GM19463 (cell line): ENCODE measurements at regions not wholly inside any gene's neighbourhood (a gene's known extent, or its start where the extent isn't known, plus 50 kb on each side); places are given as distances from the start of the nearest gene placed in this dataset.
"Not testable (repeated sequence)": the region's sequence is repeated elsewhere in the genome, so short reads cannot be mapped to it uniquely, and the experiment has no call there.

Experiments used
- ATAC-seq: cut with Tn5 transposase; IDR thresholded peaks from one replicate; pipeline ENCODE4 v1.9.1; 2021; ENCODE audit warnings: mild to moderate bottlenecking, moderate library complexity; ENCODE audit not compliant: unreplicated experiment

DNA sequence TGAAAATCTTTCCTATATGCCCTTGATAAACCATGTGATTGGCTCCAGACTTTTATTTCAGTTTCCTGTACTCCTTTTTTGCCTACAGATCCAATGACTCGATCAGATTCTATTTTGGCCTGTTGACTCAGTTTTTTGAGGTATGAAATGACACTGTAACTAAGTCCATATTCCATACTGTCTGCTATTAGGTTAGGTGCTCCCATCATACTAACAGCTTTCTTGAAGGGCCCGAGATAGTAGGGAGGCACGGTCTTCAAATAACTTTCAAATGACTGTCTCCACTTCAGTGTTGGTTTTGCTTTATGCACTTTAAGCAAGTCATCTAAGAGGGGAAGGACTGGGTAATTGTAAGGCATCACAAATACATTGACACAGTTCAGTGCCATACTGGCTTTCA is 295.4 kb upstream of the DAB2 start:
- ATAC-seq, result no peak

- ATAC-seq, result no peak
Observed at GRCh38 chr5:39717176-39717897, 292.6 kb upstream of the DAB2 start.

DNA sequence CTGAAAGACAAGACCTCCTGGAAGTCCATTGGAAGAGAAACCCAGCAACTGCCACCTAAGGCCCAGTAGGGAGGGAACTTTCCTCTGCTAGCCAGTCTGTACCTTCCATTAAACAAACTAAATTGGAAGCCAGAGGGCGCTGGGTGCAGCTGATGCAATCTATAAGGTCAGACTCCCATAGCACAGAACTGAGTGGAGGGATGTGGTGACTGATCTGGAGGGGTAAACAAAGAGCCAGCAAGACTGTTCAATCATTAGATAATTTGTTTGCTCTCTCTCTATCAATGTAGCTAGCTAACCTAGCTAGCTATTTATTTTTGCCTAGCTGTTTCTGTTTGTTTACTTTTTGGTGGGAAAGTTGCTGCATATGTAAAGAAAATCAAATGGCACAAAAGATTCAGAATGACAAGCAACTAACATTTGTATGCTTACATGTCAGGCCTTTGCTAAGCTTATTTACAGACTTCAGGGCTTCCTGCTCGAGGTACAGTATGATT is 291.8 kb upstream of the DAB2 start:
- ATAC-seq, result peak; percentile 68

DNA sequence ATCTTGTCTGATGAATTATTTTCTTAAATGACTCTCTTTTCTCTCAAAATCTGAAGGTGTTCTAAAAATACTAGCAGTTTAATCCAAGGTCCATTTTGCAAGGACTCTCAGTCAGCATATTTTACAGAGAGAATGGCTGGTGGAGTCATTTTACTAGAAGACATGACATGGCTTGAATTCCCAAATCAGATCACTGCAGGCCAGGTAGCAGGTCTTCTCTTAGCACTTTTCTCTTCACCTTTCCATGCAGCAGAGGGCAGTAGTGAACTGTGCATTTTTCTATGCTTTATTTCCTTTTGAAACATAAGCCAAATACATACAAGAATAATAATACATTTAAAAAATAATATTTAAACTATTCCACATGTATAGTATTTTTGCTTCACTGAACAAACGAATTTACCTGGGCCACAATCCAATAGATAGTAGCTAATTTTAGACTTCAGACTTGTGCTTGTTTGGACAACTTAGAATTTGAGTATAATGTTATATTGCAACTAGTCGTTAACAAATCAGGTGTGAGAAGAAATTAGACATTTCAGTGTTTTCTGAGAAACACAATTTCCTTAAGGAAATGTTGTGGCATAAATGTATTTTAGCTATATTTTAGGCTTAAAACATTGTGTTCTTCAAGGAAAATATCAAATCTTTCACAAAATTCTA is 289.4 kb upstream of the DAB2 start:
- no peak for ATAC-seq

DNA sequence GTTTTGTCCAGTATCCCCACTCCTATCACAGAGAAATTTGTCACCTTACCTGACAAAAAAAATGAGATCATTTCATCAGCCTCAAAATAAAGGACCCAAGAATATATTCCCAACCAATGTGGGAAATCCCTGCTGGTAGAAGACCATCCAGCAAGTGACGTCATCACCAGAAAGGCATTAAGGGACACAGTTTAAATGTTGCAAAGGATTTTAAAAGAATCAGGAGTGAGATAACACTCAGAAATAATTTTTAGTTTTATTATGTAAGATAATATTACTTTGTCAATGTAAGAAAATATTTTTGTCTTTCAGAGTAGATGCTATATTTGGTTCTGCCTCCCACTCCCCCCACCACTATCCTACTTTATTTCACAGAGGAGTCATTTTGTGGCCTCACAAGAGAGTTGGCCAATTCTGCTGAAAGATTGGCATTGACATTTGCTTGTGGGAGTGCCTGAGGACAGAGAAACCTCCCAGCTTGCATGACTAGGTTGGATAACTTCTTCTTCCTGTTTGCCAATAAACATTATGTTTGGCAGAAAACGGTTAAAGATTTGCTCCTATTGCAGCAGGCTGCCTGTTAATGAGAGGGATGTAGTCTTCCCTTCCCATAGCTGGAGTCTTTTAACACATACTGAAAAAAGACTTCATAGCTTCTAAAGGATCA is 288.6 kb upstream of the DAB2 start:
- no peak for ATAC-seq

DNA sequence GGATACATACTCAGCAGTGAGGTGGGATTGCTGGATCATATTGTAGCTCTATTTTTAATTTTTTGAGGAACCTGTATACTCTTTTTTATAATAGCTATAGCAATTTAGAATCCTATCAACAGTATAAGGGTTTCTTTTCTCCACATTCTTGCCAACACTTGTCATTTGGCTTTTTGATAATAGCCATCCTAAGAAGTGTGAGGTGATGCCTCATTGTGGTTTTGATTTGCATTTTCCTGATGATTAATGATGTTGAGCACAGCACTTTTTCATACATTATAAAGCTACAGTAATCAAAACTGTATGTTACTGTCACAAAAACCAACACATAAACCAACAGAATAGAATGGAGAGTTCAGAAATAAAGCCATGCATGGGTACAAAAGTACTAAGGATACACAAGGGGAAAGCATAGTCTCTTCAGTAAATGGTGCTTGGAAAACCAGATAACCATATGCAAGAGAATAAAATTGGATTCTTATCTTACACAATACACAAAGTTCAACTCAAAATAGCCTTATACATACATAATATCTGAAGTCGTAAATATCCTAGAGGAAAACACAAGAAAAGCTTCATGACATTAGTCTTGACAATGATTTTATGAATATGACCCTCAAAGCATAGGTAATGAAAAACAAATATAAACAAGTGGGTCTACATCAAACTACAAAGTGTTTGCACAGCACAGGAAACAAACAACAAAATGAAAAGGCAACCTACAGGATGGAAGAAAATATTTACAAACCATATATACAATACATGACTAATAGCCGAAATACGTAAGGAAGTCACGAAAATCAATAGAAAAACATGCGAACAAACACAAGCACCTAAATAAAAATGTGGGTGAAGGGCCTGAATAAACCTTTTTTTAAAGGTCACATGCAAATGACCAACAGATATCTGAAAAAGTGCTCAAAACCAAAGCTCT is 287.8 kb upstream of the DAB2 start:
- no peak for ATAC-seq

- no peak for ATAC-seq
Observed at GRCh38 chr5:39711821-39712220, 287.0 kb upstream of the DAB2 start.

GRCh38 chr5:39709032-39709431 is 284.3 kb upstream of the DAB2 start:
- no peak for ATAC-seq

DNA sequence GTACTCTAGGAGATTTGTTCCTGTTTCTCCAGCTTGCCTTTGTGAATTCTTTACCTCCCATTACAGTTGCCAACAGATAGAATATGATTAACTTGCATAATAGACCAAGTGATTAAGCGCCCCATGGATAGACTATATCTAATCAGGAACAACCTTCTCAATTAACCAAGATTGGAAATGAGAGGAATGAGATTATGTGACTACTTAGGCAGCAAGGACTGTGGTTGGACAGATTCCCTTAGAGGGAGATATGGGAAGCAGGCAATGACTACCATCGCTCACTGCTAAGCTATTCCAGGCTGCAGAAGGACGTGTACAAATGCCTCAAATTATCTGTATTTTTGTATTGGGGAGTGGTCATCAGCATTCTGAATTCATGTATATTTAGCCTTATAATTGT is 278.1 kb upstream of the DAB2 start:
- ATAC-seq, result no peak

- ATAC-seq, result no peak
Observed at GRCh38 chr5:39700523-39700922, 275.7 kb upstream of the DAB2 start.

DNA sequence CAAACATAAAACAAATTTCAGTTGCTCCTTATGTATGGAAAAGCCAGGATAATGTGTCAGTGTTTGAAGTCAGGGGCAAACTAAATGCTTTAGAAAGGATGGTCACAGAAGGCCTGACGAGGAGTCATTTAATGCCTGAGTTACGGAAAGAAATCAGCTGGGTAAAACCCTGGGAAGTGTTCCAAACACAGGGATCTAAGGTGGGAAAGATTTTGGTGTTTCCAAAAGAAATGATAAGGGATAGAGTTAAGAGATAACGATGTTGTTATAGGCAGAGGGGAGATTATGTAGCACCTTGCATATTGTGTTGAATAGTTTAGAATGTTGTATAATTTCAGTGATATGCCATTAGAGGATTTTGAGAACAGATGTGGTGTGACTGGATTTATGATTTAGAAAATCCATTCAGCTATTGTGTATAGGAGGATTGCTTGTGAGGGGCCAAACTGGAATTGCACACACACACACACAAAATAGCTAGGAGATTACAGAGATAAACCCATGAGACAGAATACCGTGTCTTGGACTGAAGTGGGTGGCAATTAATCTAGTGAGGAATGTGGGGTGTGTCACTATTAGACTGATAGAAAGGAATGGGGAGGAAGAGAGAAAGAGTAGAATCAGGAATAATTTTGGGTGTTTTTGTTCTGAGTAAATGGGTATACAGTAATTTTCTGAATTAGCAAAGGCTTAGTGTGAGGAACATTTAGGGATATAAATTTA is 274.2 kb upstream of the DAB2 start:
- ATAC-seq, result no peak

- ATAC-seq, result no peak
Observed at GRCh38 chr5:39697881-39698280, 273.1 kb upstream of the DAB2 start.

GRCh38 chr5:39696672-39697398 is 272.1 kb upstream of the DAB2 start:
- ATAC-seq, result no peak

DNA sequence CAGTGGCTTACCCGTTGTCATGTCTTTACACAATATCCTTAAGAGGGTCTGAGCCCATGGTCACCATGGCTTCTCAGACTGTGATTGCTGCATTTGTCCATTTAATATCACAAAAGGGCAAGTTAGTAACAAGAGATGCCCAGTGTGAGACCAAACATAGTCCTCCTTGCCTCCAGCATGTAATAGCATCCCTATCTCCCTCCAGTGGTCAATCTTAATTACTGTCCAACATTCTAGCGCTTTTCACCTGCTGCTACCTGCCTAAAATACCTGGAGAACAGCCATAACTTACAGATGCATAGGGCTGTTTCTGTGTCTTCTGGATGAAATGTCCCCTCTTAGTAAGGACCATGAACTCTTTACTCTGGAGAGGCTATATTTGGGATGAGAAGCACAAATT is 267.2 kb upstream of the DAB2 start:
- no peak for ATAC-seq

GRCh38 chr5:39691136-39691535 is 266.4 kb upstream of the DAB2 start:
- ATAC-seq, result no peak

DNA sequence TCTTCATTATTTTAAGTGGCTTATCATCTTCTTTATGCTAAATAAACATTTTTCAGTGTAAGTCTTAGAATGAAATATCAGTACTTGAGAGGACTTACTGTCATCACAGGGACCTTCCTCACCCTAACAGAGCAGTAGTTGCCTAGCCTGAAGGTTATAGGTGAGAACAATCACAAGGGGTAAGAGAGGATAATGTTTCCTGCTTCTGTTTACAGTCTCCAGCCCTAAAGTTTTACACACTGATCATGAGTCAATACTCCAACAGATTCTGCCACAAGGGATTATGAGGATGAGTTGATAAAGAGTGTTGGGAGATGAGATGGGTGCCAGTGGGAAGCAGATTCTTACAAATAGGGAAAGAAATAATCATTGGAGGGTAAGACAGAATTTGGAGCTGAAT is 265.1 kb upstream of the DAB2 start:
- ATAC-seq, result no peak

GRCh38 chr5:39687924-39688323 is 263.1 kb upstream of the DAB2 start:
- ATAC-seq, result not testable (repeated sequence)

- no peak for ATAC-seq
Observed at GRCh38 chr5:39680213-39680612, 255.4 kb upstream of the DAB2 start.

DNA sequence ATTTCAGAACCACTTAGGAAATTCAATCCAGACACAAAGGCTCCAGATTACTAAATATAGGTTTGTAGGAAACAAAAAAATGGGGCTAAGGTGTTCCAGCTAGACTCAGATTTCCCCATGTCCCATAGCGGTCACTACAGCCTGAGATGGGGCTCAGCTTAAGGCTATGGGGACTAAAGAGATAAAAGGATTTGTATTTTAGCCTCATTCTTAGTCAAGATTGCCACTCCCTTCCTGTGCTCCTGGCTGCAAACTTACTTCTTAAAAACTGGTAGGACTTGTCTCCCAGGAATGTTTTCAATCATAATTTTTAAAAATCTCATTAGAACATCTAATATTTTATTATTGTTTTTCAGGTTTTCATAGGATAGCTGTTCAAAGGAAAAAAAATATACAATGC is 253.8 kb upstream of the DAB2 start:
- ATAC-seq, result no peak

- ATAC-seq, result no peak
Observed at GRCh38 chr5:39675676-39676075, 250.9 kb upstream of the DAB2 start.
